Liver (tissue), 8 donors: ENCODE measurements at regions not wholly inside any gene's neighbourhood (a gene's known extent, or its start where the extent isn't known, plus 50 kb on each side); places are given as distances from the start of the nearest gene placed in this dataset.

ENCODE experiments used
- DNase-seq: peaks from one replicate; pipeline ENCODE4 v3.0.0-alpha.2; 2017; ENCODE audit warnings: low spot score
- H3K27ac ChIP-seq, 2 donors: one replicate each; pipeline ENCODE4 v1.7.0; 2013; ENCODE audit warnings: inconsistent platforms in 2 of 2, low read length in 2 of 2, control low read depth in 1 of 2, low read depth in 1 of 2, mild to moderate bottlenecking in 1 of 2
- H3K27me3 ChIP-seq, 4 donors: one replicate each; pipeline versions ENCODE4 v1.6.1 to v1.7.0; 2013; ENCODE audit warnings: low read length in 3 of 4, inconsistent platforms in 1 of 4, mild to moderate bottlenecking in 1 of 4, moderate library complexity in 1 of 4; ENCODE audit not compliant: control insufficient read depth in 4 of 4, insufficient read depth in 4 of 4
- H3K36me3 ChIP-seq, 4 donors: one replicate each; pipeline versions ENCODE4 v1.6.1 to v1.7.0; 2013; ENCODE audit warnings: low read length in 3 of 4, mild to moderate bottlenecking in 3 of 4, low read depth in 1 of 4, moderate library complexity in 1 of 4; ENCODE audit not compliant: control insufficient read depth in 4 of 4, insufficient read depth in 3 of 4
- H3K4me1 ChIP-seq, 4 donors: one replicate each; pipeline versions ENCODE4 v1.6.1 to v1.7.0; 2013; ENCODE audit warnings: low read length in 3 of 4, mild to moderate bottlenecking in 3 of 4, moderate library complexity in 1 of 4; ENCODE audit not compliant: control insufficient read depth in 4 of 4, insufficient read depth in 4 of 4
- H3K4me3 ChIP-seq, 3 donors: one replicate each; pipeline versions ENCODE4 v1.6.1 to v1.7.0; 2013; ENCODE audit warnings: low read length in 3 of 3, control low read depth in 1 of 3, low read depth in 1 of 3, mild to moderate bottlenecking in 1 of 3
- H3K9ac ChIP-seq, 2 donors: one replicate each; pipeline ENCODE4 v1.7.0; 2013; ENCODE audit warnings: low read length in 2 of 2, mild to moderate bottlenecking in 2 of 2, moderate library complexity in 2 of 2, control low read depth in 1 of 2, low read depth in 1 of 2
- H3K9me3 ChIP-seq, 4 donors: one replicate each; pipeline versions ENCODE4 v1.6.1 to v1.7.0; 2013; ENCODE audit warnings: low read length in 3 of 4; ENCODE audit not compliant: control insufficient read depth in 4 of 4
- EGR1 ChIP-seq, 2 donors: IDR thresholded peaks; 2 replicates each; pipeline ENCODE4 v1.6.1; 2016 to 2018; ENCODE audit warnings: antibody characterized with exemption in 2 of 2, low read depth in 2 of 2
- FOXA1 ChIP-seq: IDR thresholded peaks from 2 replicates; pipeline ENCODE4 v1.6.1; 2016; ENCODE audit warnings: antibody characterized with exemption
- FOXA2 ChIP-seq: IDR thresholded peaks from 2 replicates; pipeline ENCODE4 v1.6.1; 2016; ENCODE audit warnings: antibody characterized with exemption
- GABPA ChIP-seq, 2 donors: IDR thresholded peaks in 1 of 2; conservative IDR thresholded peaks in 1 of 2; 2 replicates each; pipeline ENCODE4 v1.6.1; 2016; ENCODE audit warnings: antibody characterized with exemption in 2 of 2, mild to moderate bottlenecking in 1 of 2, moderate library complexity in 1 of 2
- HNF4A ChIP-seq, 2 donors: conservative IDR thresholded peaks; 2 replicates each; pipeline ENCODE4 v1.6.1; 2016; ENCODE audit warnings: antibody characterized with exemption in 2 of 2, mild to moderate bottlenecking in 2 of 2
- HNF4G ChIP-seq: IDR thresholded peaks from 2 replicates; pipeline ENCODE4 v1.6.1; 2016; ENCODE audit warnings: antibody characterized with exemption
- JUND ChIP-seq, 2 donors: IDR thresholded peaks; 2 replicates each; pipeline ENCODE4 v1.6.1; 2016; ENCODE audit warnings: antibody characterized with exemption in 2 of 2
- RAD21 ChIP-seq, 2 donors: IDR thresholded peaks; 2 replicates each; pipeline ENCODE4 v1.6.1; 2016; ENCODE audit warnings: antibody characterized with exemption in 2 of 2, mild to moderate bottlenecking in 2 of 2
- RXRA ChIP-seq, 2 donors: IDR thresholded peaks; 2 replicates each; pipeline ENCODE4 v1.6.1; 2017 to 2018; ENCODE audit warnings: antibody characterized with exemption in 2 of 2, mild to moderate bottlenecking in 1 of 2
- TAF1 ChIP-seq: conservative IDR thresholded peaks from 2 replicates; pipeline ENCODE4 v1.6.1; 2016; ENCODE audit warnings: antibody characterized with exemption, mild to moderate bottlenecking
- YY1 ChIP-seq: IDR thresholded peaks from 2 replicates; pipeline ENCODE4 v1.6.1; 2016; ENCODE audit warnings: antibody characterized with exemption, mild to moderate bottlenecking
- WGBS: extraction: QIAGEN DNeasy Blood & Tissue Kit; methylation state at CpG from one replicate; pipeline ENCODE4 v1.1.7; 2013; 5-methylcytosine and 5-hydroxymethylcytosine counted together
- TF ChIP-seq, protein P1 (sequence below): IDR thresholded peaks from 2 replicates; pipeline ENCODE4 v1.6.1; 2016; ENCODE audit warnings: antibody characterized with exemption
- TF ChIP-seq, protein P2 (sequence below): IDR thresholded peaks from 2 replicates; pipeline ENCODE4 v1.6.1; 2016; ENCODE audit warnings: antibody characterized with exemption, mild to moderate bottlenecking
- TF ChIP-seq, protein P3 (sequence below): IDR thresholded peaks from 2 replicates; pipeline ENCODE4 v1.6.1; 2016; ENCODE audit warnings: antibody characterized with exemption
- TF ChIP-seq, protein P4 (sequence below): fragments of 150-350 bp; IDR thresholded peaks from 2 replicates; pipeline ENCODE4 v1.5.1; 2017; ENCODE audit warnings: improper control_type of control experiment, low read depth, low read length; ENCODE audit not compliant: missing input control
- donor health status: healthy.
- donor health status: healthy.
- donor health status: healthy.
- donor health status: healthy.
- donor health status: healthy.

DNA sequence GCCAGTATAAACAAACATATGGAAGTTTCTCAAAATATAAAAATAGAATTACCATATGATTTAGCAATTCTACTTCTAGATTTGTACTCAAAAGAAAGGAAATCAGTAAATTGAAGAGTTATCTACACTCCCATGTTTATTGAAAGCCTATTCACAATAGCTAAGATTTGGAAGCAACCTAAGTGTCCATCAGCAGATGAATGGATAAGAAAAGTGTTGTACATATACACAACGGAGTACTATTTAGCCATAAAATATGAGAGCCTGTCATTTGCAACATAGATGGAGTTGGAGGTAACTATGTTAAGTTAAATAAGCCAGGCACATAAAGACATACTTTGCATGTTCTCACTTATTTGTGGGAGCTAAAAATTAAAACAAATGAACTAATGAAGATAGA, 257.8 kb downstream of the TEX13C start:
- no peak for TF ChIP-seq RAD21 (IDR thresholded peaks at IDR 0.05)
- TF ChIP-seq YY1: no peak
- TF ChIP-seq JUND (IDR thresholded peaks at IDR 0.05): no peak
- no peak for TF ChIP-seq GABPA (IDR thresholded peaks at IDR 0.05 in 1 of 2, conservative IDR thresholded peaks at IDR 0.05 in 1 of 2)
- TF ChIP-seq TAF1: no peak
- TF ChIP-seq, protein P1, sequence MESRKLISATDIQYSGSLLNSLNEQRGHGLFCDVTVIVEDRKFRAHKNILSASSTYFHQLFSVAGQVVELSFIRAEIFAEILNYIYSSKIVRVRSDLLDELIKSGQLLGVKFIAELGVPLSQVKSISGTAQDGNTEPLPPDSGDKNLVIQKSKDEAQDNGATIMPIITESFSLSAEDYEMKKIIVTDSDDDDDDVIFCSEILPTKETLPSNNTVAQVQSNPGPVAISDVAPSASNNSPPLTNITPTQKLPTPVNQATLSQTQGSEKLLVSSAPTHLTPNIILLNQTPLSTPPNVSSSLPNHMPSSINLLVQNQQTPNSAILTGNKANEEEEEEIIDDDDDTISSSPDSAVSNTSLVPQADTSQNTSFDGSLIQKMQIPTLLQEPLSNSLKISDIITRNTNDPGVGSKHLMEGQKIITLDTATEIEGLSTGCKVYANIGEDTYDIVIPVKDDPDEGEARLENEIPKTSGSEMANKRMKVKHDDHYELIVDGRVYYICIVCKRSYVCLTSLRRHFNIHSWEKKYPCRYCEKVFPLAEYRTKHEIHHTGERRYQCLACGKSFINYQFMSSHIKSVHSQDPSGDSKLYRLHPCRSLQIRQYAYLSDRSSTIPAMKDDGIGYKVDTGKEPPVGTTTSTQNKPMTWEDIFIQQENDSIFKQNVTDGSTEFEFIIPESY: no peak
- TF ChIP-seq, protein P2, sequence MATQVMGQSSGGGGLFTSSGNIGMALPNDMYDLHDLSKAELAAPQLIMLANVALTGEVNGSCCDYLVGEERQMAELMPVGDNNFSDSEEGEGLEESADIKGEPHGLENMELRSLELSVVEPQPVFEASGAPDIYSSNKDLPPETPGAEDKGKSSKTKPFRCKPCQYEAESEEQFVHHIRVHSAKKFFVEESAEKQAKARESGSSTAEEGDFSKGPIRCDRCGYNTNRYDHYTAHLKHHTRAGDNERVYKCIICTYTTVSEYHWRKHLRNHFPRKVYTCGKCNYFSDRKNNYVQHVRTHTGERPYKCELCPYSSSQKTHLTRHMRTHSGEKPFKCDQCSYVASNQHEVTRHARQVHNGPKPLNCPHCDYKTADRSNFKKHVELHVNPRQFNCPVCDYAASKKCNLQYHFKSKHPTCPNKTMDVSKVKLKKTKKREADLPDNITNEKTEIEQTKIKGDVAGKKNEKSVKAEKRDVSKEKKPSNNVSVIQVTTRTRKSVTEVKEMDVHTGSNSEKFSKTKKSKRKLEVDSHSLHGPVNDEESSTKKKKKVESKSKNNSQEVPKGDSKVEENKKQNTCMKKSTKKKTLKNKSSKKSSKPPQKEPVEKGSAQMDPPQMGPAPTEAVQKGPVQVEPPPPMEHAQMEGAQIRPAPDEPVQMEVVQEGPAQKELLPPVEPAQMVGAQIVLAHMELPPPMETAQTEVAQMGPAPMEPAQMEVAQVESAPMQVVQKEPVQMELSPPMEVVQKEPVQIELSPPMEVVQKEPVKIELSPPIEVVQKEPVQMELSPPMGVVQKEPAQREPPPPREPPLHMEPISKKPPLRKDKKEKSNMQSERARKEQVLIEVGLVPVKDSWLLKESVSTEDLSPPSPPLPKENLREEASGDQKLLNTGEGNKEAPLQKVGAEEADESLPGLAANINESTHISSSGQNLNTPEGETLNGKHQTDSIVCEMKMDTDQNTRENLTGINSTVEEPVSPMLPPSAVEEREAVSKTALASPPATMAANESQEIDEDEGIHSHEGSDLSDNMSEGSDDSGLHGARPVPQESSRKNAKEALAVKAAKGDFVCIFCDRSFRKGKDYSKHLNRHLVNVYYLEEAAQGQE: no peak
- TF ChIP-seq EGR1 (IDR thresholded peaks at IDR 0.05; ENCODE audit: low read depth in 2 of 2): no peak
- TF ChIP-seq, protein P3, sequence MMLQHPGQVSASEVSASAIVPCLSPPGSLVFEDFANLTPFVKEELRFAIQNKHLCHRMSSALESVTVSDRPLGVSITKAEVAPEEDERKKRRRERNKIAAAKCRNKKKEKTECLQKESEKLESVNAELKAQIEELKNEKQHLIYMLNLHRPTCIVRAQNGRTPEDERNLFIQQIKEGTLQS: no peak
- TF ChIP-seq, protein P4, sequence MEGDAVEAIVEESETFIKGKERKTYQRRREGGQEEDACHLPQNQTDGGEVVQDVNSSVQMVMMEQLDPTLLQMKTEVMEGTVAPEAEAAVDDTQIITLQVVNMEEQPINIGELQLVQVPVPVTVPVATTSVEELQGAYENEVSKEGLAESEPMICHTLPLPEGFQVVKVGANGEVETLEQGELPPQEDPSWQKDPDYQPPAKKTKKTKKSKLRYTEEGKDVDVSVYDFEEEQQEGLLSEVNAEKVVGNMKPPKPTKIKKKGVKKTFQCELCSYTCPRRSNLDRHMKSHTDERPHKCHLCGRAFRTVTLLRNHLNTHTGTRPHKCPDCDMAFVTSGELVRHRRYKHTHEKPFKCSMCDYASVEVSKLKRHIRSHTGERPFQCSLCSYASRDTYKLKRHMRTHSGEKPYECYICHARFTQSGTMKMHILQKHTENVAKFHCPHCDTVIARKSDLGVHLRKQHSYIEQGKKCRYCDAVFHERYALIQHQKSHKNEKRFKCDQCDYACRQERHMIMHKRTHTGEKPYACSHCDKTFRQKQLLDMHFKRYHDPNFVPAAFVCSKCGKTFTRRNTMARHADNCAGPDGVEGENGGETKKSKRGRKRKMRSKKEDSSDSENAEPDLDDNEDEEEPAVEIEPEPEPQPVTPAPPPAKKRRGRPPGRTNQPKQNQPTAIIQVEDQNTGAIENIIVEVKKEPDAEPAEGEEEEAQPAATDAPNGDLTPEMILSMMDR: no peak
- no peak for TF ChIP-seq FOXA2
- TF ChIP-seq HNF4G: no peak
- no peak for TF ChIP-seq FOXA1
- no peak for TF ChIP-seq RXRA (IDR thresholded peaks at IDR 0.05)
- no peak for TF ChIP-seq HNF4A (conservative IDR thresholded peaks at IDR 0.05)

DNA sequence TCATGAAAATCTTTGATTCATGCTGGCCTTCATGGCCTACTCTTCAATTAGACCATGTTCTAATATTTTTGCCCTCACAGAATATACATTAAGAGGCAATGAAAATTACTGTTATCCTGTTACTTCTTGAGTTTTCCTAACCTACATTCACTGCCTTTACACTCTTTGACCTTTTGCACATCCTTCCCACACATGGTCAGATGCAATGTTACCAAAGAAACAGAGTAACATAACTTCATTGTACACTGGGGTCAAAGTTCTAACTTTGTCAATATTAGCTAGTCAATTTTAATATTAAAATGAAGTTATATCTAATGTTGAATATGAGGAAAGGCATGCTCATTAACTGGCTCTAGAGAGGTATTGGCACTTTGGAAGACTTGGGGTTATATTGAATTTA, 284.8 kb downstream of the TEX13C start:
- H3K9me3 ChIP-seq: no peaks in the 10 kb centered on the region
- H3K4me3 ChIP-seq: no peak overlapping the region
- TF ChIP-seq RXRA (IDR thresholded peaks at IDR 0.05): peak; percentile 8 to 63
- TF ChIP-seq HNF4A (conservative IDR thresholded peaks at IDR 0.05): peak; percentile 69 to 72
- TF ChIP-seq, protein P2: no peak
- peak; percentile 18 for TF ChIP-seq HNF4G
- H3K4me1 ChIP-seq: peaks cover 0 to 2% (median 2%) of the 10 kb centered on the region in 4 donors
- H3K36me3 ChIP-seq: no peaks in the 10 kb centered on the region
- H3K27me3 ChIP-seq: no peaks in the 10 kb centered on the region
- H3K9ac ChIP-seq: no peak overlapping the region
- DNase-seq: no peak
- H3K27ac ChIP-seq: no peak overlapping the region

More for the DNA sequence above, 257.8 kb downstream of the TEX13C start:
- Histone ChIP-seq H3K36me3 (no peaks in the 10 kb centered on the region), H3K27ac (no peak overlapping the region), H3K4me3 (no peak overlapping the region), H3K9me3 (no peaks in the 10 kb centered on the region), H3K27me3 (no peaks in the 10 kb centered on the region), H3K4me1 (no peaks in the 10 kb centered on the region), H3K9ac (no peak overlapping the region)
- WGBS: 77% methylated on average over 1 of the region's 1 CpG
- DNase-seq: no peak
